Heart right ventricle (tissue), 16 donors: ENCODE measurements at regions not wholly inside any gene's neighbourhood (a gene's known extent, or its start where the extent isn't known, plus 50 kb on each side); places are given as distances from the start of the nearest gene placed in this dataset.

ENCODE experiments used
- ATAC-seq, 8 donors: fragments of 200-7000 bp; cut with Tn5 transposase; one replicate each; pipeline ENCODE4 v1.9.1; 2020; ENCODE audit warnings: mild to moderate bottlenecking in 8 of 8, moderate library complexity in 8 of 8, moderate number of reproducible peaks in 1 of 8
- DNase-seq, 2 donors: peaks; one replicate each; pipeline ENCODE4 v3.0.0-alpha.2; 2020
- H3K27ac ChIP-seq, 10 donors: fragments of 200-600 bp; sonication (generic) in 2 of 10; one replicate each; pipeline versions ENCODE4 v1.5.0 to v1.8.0; 2020 to 2022; ENCODE audit warnings: mild to moderate bottlenecking in 3 of 10
- H3K27me3 ChIP-seq, 7 donors: fragments of 200-600 bp; one replicate each; pipeline ENCODE4 v1.8.0; 2021 to 2022; ENCODE audit warnings: mild to moderate bottlenecking in 2 of 7
- H3K36me3 ChIP-seq, 9 donors: fragments of 200-600 bp; sonication (generic) in 1 of 9; one replicate each; pipeline versions ENCODE4 v1.5.0 to v1.8.0; 2020 to 2022; ENCODE audit warnings: mild to moderate bottlenecking in 2 of 9
- H3K4me1 ChIP-seq, 9 donors: fragments of 200-600 bp; sonication (generic) in 1 of 9; one replicate each; pipeline versions ENCODE4 v1.5.0 to v1.8.0; 2020 to 2022; ENCODE audit warnings: mild to moderate bottlenecking in 4 of 9
- H3K4me3 ChIP-seq, 10 donors: fragments of 200-600 bp; sonication (generic) in 2 of 10; one replicate each; pipeline versions ENCODE4 v1.5.0 to v1.8.0; 2020 to 2022; ENCODE audit warnings: mild to moderate bottlenecking in 7 of 10, moderate library complexity in 2 of 10
- H3K9me3 ChIP-seq, 11 donors: fragments of 200-600 bp in 10 of 11; sonication (generic) in 2 of 11; one replicate each; pipeline versions ENCODE4 v1.5.0 to v1.8.0; 2013 to 2022; ENCODE audit warnings: mild to moderate bottlenecking in 2 of 11, control low read depth in 1 of 11, moderate library complexity in 1 of 11
- WGBS, 2 donors: extraction: QIAGEN DNeasy Blood & Tissue Kit; methylation state at CpG; one replicate each; pipeline ENCODE4 v1.1.7; 2013; ENCODE audit warnings: inconsistent platforms in 1 of 2; 5-methylcytosine and 5-hydroxymethylcytosine counted together
- intact Hi-C, 10 donors: fragments of 100-400 bp; cut with DNase I; formaldehyde crosslinking; loops; one replicate each; pipeline versions ENCODE4 v1.11.1 to v1.14.2; 2022
- TF ChIP-seq, protein P1 (sequence below), 9 donors: fragments of 200-600 bp; sonication (generic) in 2 of 9; IDR thresholded peaks; one replicate each; pipeline versions ENCODE4 v1.5.0 to v1.8.0; 2021 to 2022; ENCODE audit warnings: antibody characterized with exemption in 9 of 9, mild to moderate bottlenecking in 5 of 9, moderate library complexity in 1 of 9
- donor health status: Arrhythmogenic right ventricular cardiomyopathy.
- donor health status: ischemic (EF 13 %, LVEDD 7.1; RV severe dilation, severe dysfunction).
- donor health status: healthy with polysubstance abuse.
- donor health status: DM: no; HTN: yes; CAD: no.
- donor health status: DM: no; HTN: no; CAD: no.
- donor health status: ischemic (EF 25% LVEDD 6.9; RV normal size, moderate dysfunction).
- donor health status: ischemic (EF 25% LVEDD 5.7; RV mildly dilated, moderate dysfunction).
- donor health status: healthy.
- donor health status: DM: yes; HTN: yes; CAD: no.
- donor health status: Ischemic cardiomyopathy.
- donor health status: ischemic (EF 35%, LVEDD 5.7; RV mildly dilated, moderate dysfunction).
- donor health status: nonischemic (EF 11% LVEDD 7.7; RV severe dilation, severe dysfunction).
- donor health status: DM: yes; HTN: yes; CAD: no.
- donor health status: PGD.
- donor health status: ischemic (EF 29% LVEDD 5.4; RV normal size, mild dysfunction).
- donor health status: nonischemic (EF 23%, LVEDD 6.1; RV moderate dilation, normal function).

GRCh38 chr6:40293460-40294185 is 293.5 kb downstream of the LRFN2 start:
- intact Hi-C loops, result no loop called here
- Histone ChIP-seq H3K9me3 (peaks cover 0 to 9% (median 0%) of the 10 kb centered on the region in 11 donors), H3K4me1 (no peaks in the 10 kb centered on the region), H3K27me3 (peaks cover 0 to 58% (median 20%) of the 10 kb centered on the region in 7 donors), H3K27ac (no peak overlapping the region), H3K36me3 (no peaks in the 10 kb centered on the region), H3K4me3 (no peak overlapping the region)
- ATAC-seq (peak in 1 of 8 donors; percentile 41), DNase-seq (no peak)
- TF ChIP-seq, protein P1, sequence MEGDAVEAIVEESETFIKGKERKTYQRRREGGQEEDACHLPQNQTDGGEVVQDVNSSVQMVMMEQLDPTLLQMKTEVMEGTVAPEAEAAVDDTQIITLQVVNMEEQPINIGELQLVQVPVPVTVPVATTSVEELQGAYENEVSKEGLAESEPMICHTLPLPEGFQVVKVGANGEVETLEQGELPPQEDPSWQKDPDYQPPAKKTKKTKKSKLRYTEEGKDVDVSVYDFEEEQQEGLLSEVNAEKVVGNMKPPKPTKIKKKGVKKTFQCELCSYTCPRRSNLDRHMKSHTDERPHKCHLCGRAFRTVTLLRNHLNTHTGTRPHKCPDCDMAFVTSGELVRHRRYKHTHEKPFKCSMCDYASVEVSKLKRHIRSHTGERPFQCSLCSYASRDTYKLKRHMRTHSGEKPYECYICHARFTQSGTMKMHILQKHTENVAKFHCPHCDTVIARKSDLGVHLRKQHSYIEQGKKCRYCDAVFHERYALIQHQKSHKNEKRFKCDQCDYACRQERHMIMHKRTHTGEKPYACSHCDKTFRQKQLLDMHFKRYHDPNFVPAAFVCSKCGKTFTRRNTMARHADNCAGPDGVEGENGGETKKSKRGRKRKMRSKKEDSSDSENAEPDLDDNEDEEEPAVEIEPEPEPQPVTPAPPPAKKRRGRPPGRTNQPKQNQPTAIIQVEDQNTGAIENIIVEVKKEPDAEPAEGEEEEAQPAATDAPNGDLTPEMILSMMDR (IDR thresholded peaks at IDR 0.05), result no peak
- WGBS, 2 donors, result 31 to 34% methylated on average over 10 of the region's 10 CpGs

GRCh38 chr6:40293060-40293459 is 294.1 kb downstream of the LRFN2 start:
- intact Hi-C loops, result no loop called here
- no peak for ATAC-seq
- no peak overlapping the region for H3K27ac ChIP-seq
- no peaks in the 10 kb centered on the region for H3K4me1 ChIP-seq
- H3K36me3 ChIP-seq, result no peaks in the 10 kb centered on the region
- no peak overlapping the region for H3K4me3 ChIP-seq
- no peak for DNase-seq
- H3K27me3 ChIP-seq, result peaks cover 0 to 54% (median 20%) of the 10 kb centered on the region in 7 donors
- WGBS, 2 donors, result 46 to 59% methylated on average over 1 of the region's 1 CpG
- peaks cover 0 to 5% (median 0%) of the 10 kb centered on the region in 11 donors for H3K9me3 ChIP-seq
- TF ChIP-seq, protein P1 (IDR thresholded peaks at IDR 0.05), result no peak

DNA sequence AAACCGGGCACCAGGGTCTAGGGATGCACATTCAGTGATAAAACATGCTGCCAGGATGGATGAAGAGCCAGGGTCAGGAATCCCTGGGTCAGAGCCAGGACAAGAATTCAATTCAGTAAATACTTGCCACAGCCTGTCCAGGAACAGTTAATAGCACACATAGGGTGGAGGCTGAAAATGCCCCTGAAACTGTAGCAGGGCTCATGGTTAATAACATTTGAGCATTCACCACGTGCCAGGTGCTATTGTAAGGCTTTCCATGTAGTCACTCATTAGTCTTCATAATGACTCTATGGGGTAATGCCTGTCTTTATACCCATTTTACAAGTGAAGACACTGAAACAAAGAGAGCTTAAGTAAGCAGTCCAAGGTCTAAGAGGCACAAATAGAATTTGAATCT is 296.3 kb downstream of the LRFN2 start:
- Histone ChIP-seq H3K36me3 (no peaks in the 10 kb centered on the region), H3K4me1 (no peaks in the 10 kb centered on the region), H3K27ac (no peak overlapping the region), H3K4me3 (no peak overlapping the region), H3K9me3 (no peaks in the 10 kb centered on the region), H3K27me3 (peaks cover 0 to 73% (median 35%) of the 10 kb centered on the region in 7 donors)
- DNase-seq, result no peak
- intact Hi-C loops, result no loop called here
- 27 to 43% methylated on average over 2 of the region's 2 CpGs for whole genome bisulfite sequencing, 2 donors
- TF ChIP-seq, protein P1 (IDR thresholded peaks at IDR 0.05), result no peak
- no peak for ATAC-seq

GRCh38 chr6:40288919-40289318 is 298.2 kb downstream of the LRFN2 start:
- WGBS, 2 donors, result 75 to 88% methylated on average over 2 of the region's 2 CpGs

More at GRCh38 chr6:40288919-40289318, 298.2 kb downstream of the LRFN2 start:
- no peak overlapping the region for H3K4me3 ChIP-seq
- H3K27me3 ChIP-seq, result peaks cover 0 to 75% (median 48%) of the 10 kb centered on the region in 7 donors
- TF ChIP-seq, protein P1 (IDR thresholded peaks at IDR 0.05), result no peak
- no peaks in the 10 kb centered on the region for H3K9me3 ChIP-seq
- no peak overlapping the region for H3K27ac ChIP-seq
- ATAC-seq (no peak), DNase-seq (no peak)
- intact Hi-C loops, result no loop called here
- no peaks in the 10 kb centered on the region for H3K36me3 ChIP-seq
- H3K4me1 ChIP-seq, result no peaks in the 10 kb centered on the region
